Ascending aorta (tissue), 2 donors: ENCODE measurements at regions not wholly inside any gene's neighbourhood (a gene's known extent, or its start where the extent isn't known, plus 50 kb on each side); places are given as distances from the start of the nearest gene placed in this dataset.

Experiments
- DNase-seq, 2 donors: peaks; one replicate each; pipeline ENCODE4 v3.0.0-alpha.2; 2019; ENCODE audit warnings: low spot score in 2 of 2
- H3K27ac ChIP-seq, 2 donors: fragments of 200-600 bp; sonication (generic); one replicate each; pipeline ENCODE4 v1.5.1; 2016 to 2017; ENCODE audit warnings: mild to moderate bottlenecking in 1 of 2
- H3K27me3 ChIP-seq: fragments of 200-600 bp; sonication (generic); one replicate; pipeline ENCODE4 v1.5.1; 2017
- H3K36me3 ChIP-seq, 2 donors: fragments of 200-600 bp; sonication (generic); one replicate each; pipeline ENCODE4 v1.5.1; 2016
- H3K4me1 ChIP-seq, 2 donors: fragments of 200-600 bp; sonication (generic); one replicate each; pipeline ENCODE4 v1.5.1; 2016 to 2017; ENCODE audit warnings: mild to moderate bottlenecking in 1 of 2
- H3K4me3 ChIP-seq, 2 donors: fragments of 200-600 bp; sonication (generic); one replicate each; pipeline ENCODE4 v1.5.1; 2016 to 2017; ENCODE audit warnings: mild to moderate bottlenecking in 1 of 2
- H3K9me3 ChIP-seq, 2 donors: fragments of 200-600 bp; sonication (generic); one replicate each; pipeline ENCODE4 v1.5.1; 2016
- CTCF ChIP-seq, 3 experiments: fragments of 200-600 bp in 2 of 3; fragments of 450-650 bp in 1 of 3; sonication (generic) in 2 of 3; IDR thresholded peaks; one replicate each; pipeline ENCODE4 v1.5.1; 2016 to 2019; ENCODE audit warnings: antibody characterized with exemption in 3 of 3, mild to moderate bottlenecking in 1 of 3, moderate library complexity in 1 of 3
- intact Hi-C: fragments of 100-400 bp; cut with DNase I; formaldehyde crosslinking; loops from one replicate; pipeline ENCODE4 v1.15.1; 2023

GRCh38 chr22:48088926-48089536 lies 1326.6 kb downstream of the TBC1D22A start:
- Histone ChIP-seq H3K4me1 (peaks cover 0 to 3% of the 10 kb centered on the region in 2 donors), H3K27me3 (no peaks in the 10 kb centered on the region), H3K4me3 (no peak overlapping the region), H3K36me3 (no peaks in the 10 kb centered on the region), H3K9me3 (no peaks in the 10 kb centered on the region), H3K27ac (no peak overlapping the region)
- intact Hi-C loops = no loop called here
- no peak for TF ChIP-seq CTCF (IDR thresholded peaks at IDR 0.05)
- DNase-seq = peak in 1 of 2 donors; percentile 48

- TF ChIP-seq CTCF (IDR thresholded peaks at IDR 0.05) = no peak
- H3K36me3 ChIP-seq = no peaks in the 10 kb centered on the region
These were observed 1325.8 kb downstream of the TBC1D22A start for GRCh38 chr22:48088251-48088650.

GRCh38 chr22:48085901-48086645 lies 1323.6 kb downstream of the TBC1D22A start:
- no peak for TF ChIP-seq CTCF (IDR thresholded peaks at IDR 0.05)
- no peaks in the 10 kb centered on the region for H3K27me3 ChIP-seq
- intact Hi-C loops = no loop called here
- peak in 1 of 2 donors; percentile 38 for DNase-seq
- no peak overlapping the region for H3K4me3 ChIP-seq
- H3K9me3 ChIP-seq = no peaks in the 10 kb centered on the region
- H3K4me1 ChIP-seq = peaks cover 0 to 3% of the 10 kb centered on the region in 2 donors
- no peak overlapping the region for H3K27ac ChIP-seq
- H3K36me3 ChIP-seq = no peaks in the 10 kb centered on the region

More at GRCh38 chr22:48088251-48088650, 1325.8 kb downstream of the TBC1D22A start:
- H3K27me3 ChIP-seq = no peaks in the 10 kb centered on the region
- no peak overlapping the region for H3K4me3 ChIP-seq
- intact Hi-C loops = no loop called here
- H3K9me3 ChIP-seq = no peaks in the 10 kb centered on the region
- no peak for DNase-seq
- no peak overlapping the region for H3K27ac ChIP-seq
- H3K4me1 ChIP-seq = peaks cover 0 to 3% of the 10 kb centered on the region in 2 donors

- no peaks in the 10 kb centered on the region for H3K36me3 ChIP-seq
- no peak overlapping the region for H3K27ac ChIP-seq
- no peak overlapping the region for H3K4me3 ChIP-seq
- no peak for TF ChIP-seq CTCF (IDR thresholded peaks at IDR 0.05)
- H3K27me3 ChIP-seq = no peaks in the 10 kb centered on the region
- intact Hi-C loops = no loop called here
- DNase-seq = no peak
- no peaks in the 10 kb centered on the region for H3K9me3 ChIP-seq
- H3K4me1 ChIP-seq = peaks cover 0 to under 1% of the 10 kb centered on the region in 2 donors
These were observed 1322.2 kb downstream of the TBC1D22A start for GRCh38 chr22:48084729-48085050.

GRCh38 chr22:48084041-48084728 lies 1321.7 kb downstream of the TBC1D22A start:
- DNase-seq = no peak
- H3K4me1 ChIP-seq = no peaks in the 10 kb centered on the region
- no peak overlapping the region for H3K27ac ChIP-seq
- intact Hi-C loops = no loop called here
- TF ChIP-seq CTCF (IDR thresholded peaks at IDR 0.05) = no peak
- no peaks in the 10 kb centered on the region for H3K9me3 ChIP-seq
- H3K4me3 ChIP-seq = no peak overlapping the region
- no peaks in the 10 kb centered on the region for H3K36me3 ChIP-seq
- no peaks in the 10 kb centered on the region for H3K27me3 ChIP-seq
